Stimulated activated CD4-positive, alpha-beta T cell treated with anti-CD3 and anti-CD28 coated beads, Interleukin-4, amount 100 ng/mL, for 48 hours (primary cell): ENCODE measurements at regions not wholly inside any gene's neighbourhood (a gene's known extent, or its start where the extent isn't known, plus 50 kb on each side); places are given as distances from the start of the nearest gene placed in this dataset.
A peak's percentile ranks its signal among the peaks of the same experiment; 100 is the strongest.

Source experiments
- DNase-seq, 2 donors: peaks; one replicate each; pipeline ENCODE4 v3.0.0-alpha.2; 2020; ENCODE audit warnings: low read depth in 2 of 2

DNA sequence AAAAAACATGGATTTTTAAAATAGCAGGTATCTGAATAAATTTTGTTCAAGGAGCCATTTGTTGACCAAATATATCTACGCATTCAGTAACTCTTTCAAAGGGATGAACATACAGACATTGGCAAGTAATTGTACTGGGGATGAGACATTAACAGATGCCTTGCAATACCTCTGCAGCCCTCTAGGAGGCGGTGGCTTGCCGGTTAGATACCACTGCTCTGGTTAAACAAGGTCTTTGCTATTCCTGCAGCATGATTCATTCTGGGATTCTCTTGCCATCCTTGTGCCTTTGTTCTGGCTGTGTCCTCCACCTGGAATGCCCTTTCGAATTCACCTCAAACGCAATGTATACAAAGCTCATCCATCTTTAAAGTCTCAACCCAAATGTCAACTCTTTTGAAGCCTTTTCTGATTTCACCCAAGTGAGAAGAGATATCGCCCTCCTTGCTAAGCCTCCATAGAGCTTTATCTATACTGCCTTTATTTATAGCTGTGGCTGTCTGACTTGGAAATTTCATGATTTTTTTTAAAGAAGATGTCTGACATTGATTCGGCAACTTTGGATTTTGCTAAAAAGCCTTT is 131.0 kb upstream of the SRRM4 start:
- DNase-seq = peak; percentile 1 to 12

DNA sequence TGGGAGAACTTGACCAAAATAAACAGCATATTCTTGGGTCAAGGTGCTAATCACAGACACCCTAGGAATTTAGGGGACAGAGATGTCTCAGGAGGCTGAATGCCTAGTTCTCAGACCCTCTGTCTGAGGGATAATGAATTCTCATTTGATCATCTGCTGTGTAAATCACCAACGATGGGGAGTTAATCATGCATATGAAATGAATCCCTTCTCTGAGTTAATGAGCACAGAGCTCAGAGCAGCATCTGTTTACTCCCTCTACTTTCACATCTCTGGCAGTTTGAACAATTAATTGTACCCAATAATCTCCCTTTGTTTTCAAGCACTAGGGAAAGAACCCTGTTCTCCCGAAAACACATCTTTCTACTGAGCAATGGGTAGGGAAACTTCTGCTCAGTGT is 129.4 kb upstream of the SRRM4 start:
- DNase-seq = no peak

GRCh38 chr12:118853634-118854033 is 127.7 kb upstream of the SRRM4 start:
- peak in 1 of 2 donors; percentile 1 for DNase-seq

DNA sequence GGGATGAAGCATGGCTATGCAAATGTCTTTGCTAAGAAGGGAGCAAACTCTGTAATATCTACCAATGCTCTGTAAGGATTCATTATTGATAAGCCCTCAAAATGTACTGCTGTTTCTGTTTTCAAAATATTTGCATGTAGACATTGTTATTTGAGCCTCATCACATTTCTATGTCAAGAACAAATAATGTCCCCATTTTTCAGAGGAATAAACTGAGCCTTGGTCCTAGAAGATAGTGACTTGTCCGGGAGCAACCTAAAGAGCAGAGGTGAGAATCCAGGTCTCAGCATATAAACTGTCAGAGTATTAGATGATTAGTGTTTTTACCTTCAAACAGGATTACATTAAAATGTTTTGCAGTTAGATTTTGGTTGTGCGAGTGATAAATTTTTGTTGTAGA is 125.5 kb upstream of the SRRM4 start:
- no peak for DNase-seq

GRCh38 chr12:118866346-118866745 is 115.0 kb upstream of the SRRM4 start:
- DNase-seq = no peak

- DNase-seq = no peak
These were observed 110.8 kb upstream of the SRRM4 start for GRCh38 chr12:118870551-118870950.

GRCh38 chr12:118874698-118875548 is 106.4 kb upstream of the SRRM4 start:
- no peak for DNase-seq

GRCh38 chr12:118880720-118881493 is 100.4 kb upstream of the SRRM4 start:
- DNase-seq = no peak

GRCh38 chr12:118884226-118884625 is 97.1 kb upstream of the SRRM4 start:
- DNase-seq = no peak

DNA sequence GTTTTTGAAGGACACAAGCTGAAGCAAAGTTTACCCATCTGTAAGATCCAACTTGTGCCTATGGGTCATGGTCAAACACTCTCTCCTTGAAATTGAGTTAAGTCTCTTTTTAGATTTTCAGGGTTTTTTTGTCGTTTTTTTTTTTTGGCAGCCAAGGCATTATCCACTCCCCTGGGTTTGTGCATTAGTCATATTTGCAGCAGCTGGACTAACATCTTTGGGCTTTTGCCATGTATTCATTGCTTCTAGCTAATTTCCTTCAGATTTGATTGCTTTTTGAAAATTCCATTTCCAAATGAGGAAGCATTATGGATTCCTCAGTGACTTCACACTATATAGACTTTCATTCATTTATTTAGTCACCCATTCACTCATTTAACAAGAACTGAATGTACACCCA is 80.3 kb upstream of the SRRM4 start:
- DNase-seq = no peak

DNA sequence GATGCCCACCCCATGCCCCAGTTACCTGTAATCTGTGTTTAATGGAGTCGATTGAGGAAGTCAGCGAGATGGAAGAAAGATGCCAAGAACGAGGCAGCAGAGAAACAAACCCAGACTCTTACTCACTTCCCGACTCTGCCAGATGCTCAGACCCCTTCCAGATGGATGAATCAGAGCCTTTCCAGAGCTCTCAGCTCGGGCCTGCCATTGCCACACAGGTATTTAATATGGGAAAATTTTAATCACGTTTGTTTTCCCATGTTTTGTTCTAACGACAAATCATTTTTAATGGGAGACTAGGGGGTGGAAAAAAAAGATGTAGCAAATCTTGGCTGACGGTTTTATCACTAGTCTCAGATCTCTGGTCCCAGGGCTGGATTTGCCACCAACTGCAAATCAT is 72.5 kb upstream of the SRRM4 start:
- no peak for DNase-seq

DNA sequence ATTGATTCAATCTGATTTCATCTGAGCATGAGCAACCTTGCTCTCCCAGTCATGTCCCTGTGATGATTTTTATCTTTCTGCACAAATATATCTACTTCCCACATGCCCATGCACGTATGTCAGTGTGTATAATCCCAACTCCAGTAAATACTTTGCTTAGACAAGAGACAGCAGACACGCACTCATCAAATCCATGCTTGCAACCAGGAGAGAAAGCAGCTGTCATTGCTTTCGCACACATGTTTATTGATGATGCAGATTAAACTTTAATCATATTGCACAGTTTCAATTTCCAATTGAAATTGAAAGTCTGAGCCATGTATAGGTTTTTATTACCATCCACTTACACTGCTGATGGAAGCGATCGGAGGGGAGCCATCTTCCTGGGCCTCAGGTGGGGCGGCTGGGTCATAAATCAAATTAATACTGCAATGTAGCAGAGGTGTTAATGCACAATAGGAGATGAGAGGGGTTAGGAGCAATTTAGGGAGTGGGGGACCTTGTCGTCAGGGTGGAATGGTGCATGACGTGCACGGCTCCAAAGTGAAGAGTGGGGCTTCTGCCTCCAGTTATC is 68.6 kb upstream of the SRRM4 start:
- DNase-seq = no peak

- DNase-seq = no peak
These were observed 59.6 kb upstream of the SRRM4 start for GRCh38 chr12:118921761-118922160.

GRCh38 chr12:118922405-118922804 is 58.9 kb upstream of the SRRM4 start:
- no peak for DNase-seq

- no peak for DNase-seq
These were observed 55.9 kb upstream of the SRRM4 start for GRCh38 chr12:118925407-118925806.

DNA sequence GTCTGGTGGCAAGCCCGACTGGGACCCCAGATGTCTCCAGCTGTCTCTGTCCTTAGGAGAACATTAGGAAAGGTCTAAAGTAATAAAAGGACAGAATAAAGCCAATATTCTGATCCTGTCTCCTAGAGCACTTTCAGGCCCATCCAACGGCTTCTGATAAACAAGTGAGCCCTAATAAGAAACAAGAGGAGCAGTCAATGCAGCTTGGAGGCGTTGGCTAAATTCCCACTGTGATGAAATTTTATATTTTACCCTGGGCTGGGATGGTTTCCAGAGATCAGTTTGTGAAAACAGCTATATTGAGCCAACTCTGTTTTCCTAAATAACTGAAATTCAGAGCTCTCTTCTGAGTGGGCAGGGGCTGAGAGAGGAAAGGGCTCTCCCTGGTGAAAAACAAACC is 55.5 kb upstream of the SRRM4 start:
- DNase-seq = no peak
